ENCODE measurements at regions not wholly inside any gene's neighbourhood (a gene's known extent, or its start where the extent isn't known, plus 50 kb on each side); places are given as distances from the start of the nearest gene placed in this dataset.
"Not testable (repeated sequence)": the region's sequence is repeated elsewhere in the genome, so short reads cannot be mapped to it uniquely, and the experiment has no call there.

- no peak overlapping the region for H3K4me2 ChIP-seq
- H3K36me3 ChIP-seq: no peaks in the 10 kb centered on the region
- no peak overlapping the region for H3K4me3 ChIP-seq
- no peak overlapping the region for H3K27ac ChIP-seq
- H3K9ac ChIP-seq: no peak overlapping the region
- no peaks in the 10 kb centered on the region for H4K20me1 ChIP-seq
- no peaks in the 10 kb centered on the region for H3K4me1 ChIP-seq
- no peaks in the 10 kb centered on the region for H3K27me3 ChIP-seq
- H3K9me3 ChIP-seq: 0 out of 2 replicates have a peak, but pooled peaks cover 6% of the 10 kb centered on the region
- no peak for TF ChIP-seq Cebpa-rat (IDR thresholded peaks at IDR 0.05)
Measured at GRCh38 chr16:16937576-16937975, 533.2 kb downstream of the XYLT1 start.

GRCh38 chr16:16938009-16938408 lies 532.8 kb downstream of the XYLT1 start:
- H3K4me2 ChIP-seq: no peak overlapping the region
- H3K36me3 ChIP-seq: no peaks in the 10 kb centered on the region
- H3K27ac ChIP-seq: no peak overlapping the region
- no peak for TF ChIP-seq Cebpa-rat (IDR thresholded peaks at IDR 0.05)
- no peaks in the 10 kb centered on the region for H4K20me1 ChIP-seq
- H3K4me3 ChIP-seq: no peak overlapping the region
- H3K27me3 ChIP-seq: no peaks in the 10 kb centered on the region
- H3K9ac ChIP-seq: no peak overlapping the region
- 0 out of 2 replicates have a peak, but pooled peaks cover 6% of the 10 kb centered on the region for H3K9me3 ChIP-seq
- H3K4me1 ChIP-seq: no peaks in the 10 kb centered on the region

GRCh38 chr16:16938980-16939379 lies 531.8 kb downstream of the XYLT1 start:
- Histone ChIP-seq H3K4me1 (no peaks in the 10 kb centered on the region), H3K9ac (no peak overlapping the region), H3K36me3 (no peaks in the 10 kb centered on the region), H3K9me3 (0 out of 2 replicates have a peak, but pooled peaks cover 6% of the 10 kb centered on the region), H3K27me3 (no peaks in the 10 kb centered on the region), H3K4me3 (no peak overlapping the region), H3K27ac (no peak overlapping the region), H4K20me1 (no peaks in the 10 kb centered on the region), H3K4me2 (no peak overlapping the region)
- TF ChIP-seq Cebpa-rat (IDR thresholded peaks at IDR 0.05): no peak

- no peaks in the 10 kb centered on the region for H3K9me3 ChIP-seq
- no peak overlapping the region for H3K27ac ChIP-seq
- no peaks in the 10 kb centered on the region for H4K20me1 ChIP-seq
- H3K4me1 ChIP-seq: no peaks in the 10 kb centered on the region
- TF ChIP-seq Cebpa-rat (IDR thresholded peaks at IDR 0.05): no peak
- H3K9ac ChIP-seq: no peak overlapping the region
- H3K4me3 ChIP-seq: no peak overlapping the region
- H3K4me2 ChIP-seq: no peak overlapping the region
- H3K27me3 ChIP-seq: no peaks in the 10 kb centered on the region
- no peaks in the 10 kb centered on the region for H3K36me3 ChIP-seq
Measured at GRCh38 chr16:16940351-16940750, 530.4 kb downstream of the XYLT1 start.

GRCh38 chr16:16942849-16943248 lies 527.9 kb downstream of the XYLT1 start:
- not testable (repeated sequence) for H3K9me3 ChIP-seq, H3K27me3 ChIP-seq, H3K4me1 ChIP-seq, H3K4me2 ChIP-seq, H3K9ac ChIP-seq, H3K27ac ChIP-seq, H3K36me3 ChIP-seq, H3K4me3 ChIP-seq, H4K20me1 ChIP-seq

- Histone ChIP-seq H3K9ac (no peak overlapping the region), H3K36me3 (no peaks in the 10 kb centered on the region), H3K27ac (no peak overlapping the region), H3K4me3 (no peak overlapping the region), H3K4me1 (no peaks in the 10 kb centered on the region), H4K20me1 (no peaks in the 10 kb centered on the region), H3K4me2 (no peak overlapping the region), H3K27me3 (no peaks in the 10 kb centered on the region), H3K9me3 (no peaks in the 10 kb centered on the region)
- TF ChIP-seq Cebpa-rat (IDR thresholded peaks at IDR 0.05): no peak
Measured at GRCh38 chr16:16945207-16945606, 525.6 kb downstream of the XYLT1 start.

- Histone ChIP-seq H3K27ac (no peak overlapping the region), H3K9ac (no peak overlapping the region), H3K36me3 (no peaks in the 10 kb centered on the region), H3K4me3 (no peak overlapping the region), H3K4me2 (no peak overlapping the region), H4K20me1 (no peaks in the 10 kb centered on the region), H3K9me3 (no peaks in the 10 kb centered on the region), H3K27me3 (no peaks in the 10 kb centered on the region), H3K4me1 (no peaks in the 10 kb centered on the region)
- TF ChIP-seq Cebpa-rat (IDR thresholded peaks at IDR 0.05): no peak
Measured at GRCh38 chr16:16956376-16956775, 514.4 kb downstream of the XYLT1 start.

GRCh38 chr16:16960785-16961184 lies 510.0 kb downstream of the XYLT1 start:
- Histone ChIP-seq H3K36me3 (no peaks in the 10 kb centered on the region), H4K20me1 (no peaks in the 10 kb centered on the region), H3K9me3 (no peaks in the 10 kb centered on the region), H3K27me3 (no peaks in the 10 kb centered on the region), H3K27ac (no peak overlapping the region), H3K9ac (no peak overlapping the region), H3K4me2 (no peak overlapping the region), H3K4me3 (no peak overlapping the region), H3K4me1 (no peaks in the 10 kb centered on the region)
- TF ChIP-seq Cebpa-rat (IDR thresholded peaks at IDR 0.05): no peak

GRCh38 chr16:16966439-16966838 lies 504.3 kb downstream of the XYLT1 start:
- Histone ChIP-seq H3K4me1 (no peaks in the 10 kb centered on the region), H3K9me3 (no peaks in the 10 kb centered on the region), H3K27me3 (no peaks in the 10 kb centered on the region), H4K20me1 (no peaks in the 10 kb centered on the region), H3K9ac (no peak overlapping the region), H3K4me2 (no peak overlapping the region), H3K36me3 (no peaks in the 10 kb centered on the region), H3K4me3 (no peak overlapping the region), H3K27ac (no peak overlapping the region)
- no peak for TF ChIP-seq Cebpa-rat (IDR thresholded peaks at IDR 0.05)

- no peak overlapping the region for H3K27ac ChIP-seq
- no peaks in the 10 kb centered on the region for H3K4me1 ChIP-seq
- no peaks in the 10 kb centered on the region for H3K36me3 ChIP-seq
- H3K4me2 ChIP-seq: no peak overlapping the region
- no peak overlapping the region for H3K4me3 ChIP-seq
- TF ChIP-seq Cebpa-rat (IDR thresholded peaks at IDR 0.05): no peak
- H4K20me1 ChIP-seq: no peaks in the 10 kb centered on the region
- H3K9ac ChIP-seq: no peak overlapping the region
- H3K27me3 ChIP-seq: no peaks in the 10 kb centered on the region
- H3K9me3 ChIP-seq: no peaks in the 10 kb centered on the region
Measured at GRCh38 chr16:16971042-16971441, 499.7 kb downstream of the XYLT1 start.

- H3K27me3 ChIP-seq: no peaks in the 10 kb centered on the region
- no peaks in the 10 kb centered on the region for H4K20me1 ChIP-seq
- no peak for TF ChIP-seq Cebpa-rat (IDR thresholded peaks at IDR 0.05)
- H3K4me3 ChIP-seq: no peak overlapping the region
- H3K9ac ChIP-seq: no peak overlapping the region
- H3K27ac ChIP-seq: no peak overlapping the region
- no peaks in the 10 kb centered on the region for H3K9me3 ChIP-seq
- H3K36me3 ChIP-seq: no peaks in the 10 kb centered on the region
- H3K4me1 ChIP-seq: no peaks in the 10 kb centered on the region
- no peak overlapping the region for H3K4me2 ChIP-seq
Measured at GRCh38 chr16:16972831-16973230, 497.9 kb downstream of the XYLT1 start.
